Smooth muscle cell (in vitro differentiated cells): ENCODE measurements at regions not wholly inside any gene's neighbourhood (a gene's known extent, or its start where the extent isn't known, plus 50 kb on each side); places are given as distances from the start of the nearest gene placed in this dataset.

Source experiments
- DNase-seq: peaks from one replicate; lab custom pipeline; 2025; ENCODE audit not compliant: unreplicated experiment; lab: John Stamatoyannopoulos, UW
- H2AFZ ChIP-seq: fragments of 200-600 bp; sonication (generic); 2 replicates; pipeline ENCODE4 v1.6.0; 2016; ENCODE audit warnings: antibody characterized with exemption, low read depth, mild to moderate bottlenecking
- H3F3A ChIP-seq: fragments of 200-600 bp; sonication (generic); 2 replicates; pipeline ENCODE4 v1.6.0; 2017; ENCODE audit warnings: antibody characterized with exemption, low read depth
- H3K27ac ChIP-seq: fragments of 200-600 bp; sonication (generic); 2 replicates; pipeline ENCODE4 v1.5.1; 2016; ENCODE audit warnings: low read depth, mild to moderate bottlenecking
- H3K27me3 ChIP-seq: fragments of 200-600 bp; sonication (generic); 2 replicates; pipeline ENCODE4 v1.6.1; 2016; ENCODE audit warnings: low read depth, mild to moderate bottlenecking
- H3K36me3 ChIP-seq: fragments of 200-600 bp; sonication (generic); 2 replicates; pipeline ENCODE4 v1.5.1; 2016; ENCODE audit warnings: low read depth
- H3K4me1 ChIP-seq: fragments of 200-600 bp; sonication (generic); 2 replicates; pipeline ENCODE4 v1.5.1; 2016; ENCODE audit warnings: low read depth
- H3K4me2 ChIP-seq: fragments of 200-600 bp; sonication (generic); 2 replicates; pipeline ENCODE4 v1.6.0; 2016; ENCODE audit warnings: mild to moderate bottlenecking
- H3K4me3 ChIP-seq: fragments of 200-600 bp; sonication (generic); 2 replicates; pipeline ENCODE4 v1.5.1; 2016; ENCODE audit warnings: mild to moderate bottlenecking
- H3K79me2 ChIP-seq: fragments of 200-600 bp; sonication (generic); 2 replicates; pipeline ENCODE4 v1.6.0; 2016; ENCODE audit warnings: low read depth, mild to moderate bottlenecking
- H3K9ac ChIP-seq: fragments of 200-600 bp; sonication (generic); 2 replicates; pipeline ENCODE4 v1.6.0; 2016; ENCODE audit warnings: low read depth
- H3K9me3 ChIP-seq: fragments of 200-600 bp; sonication (generic); replicated peaks from 2 replicates; pipeline ENCODE4 v1.5.1; 2016; ENCODE audit warnings: low read depth
- H4K20me1 ChIP-seq: fragments of 200-600 bp; sonication (generic); 2 replicates; pipeline ENCODE4 v1.6.0; 2016; ENCODE audit warnings: low read depth
- CTCF ChIP-seq: fragments of 200-600 bp; sonication (generic); IDR thresholded peaks from 2 replicates; pipeline ENCODE4 v1.5.1; 2017; ENCODE audit warnings: borderline replicate concordance, mild to moderate bottlenecking, antibody characterized with exemption; ENCODE audit not compliant: insufficient read depth, poor library complexity, severe bottlenecking
- WGBS: methylation state at CpG from one replicate; pipeline ENCODE4 v1.1.7; 2016; ENCODE audit warnings: low lambda C conversion rate; 5-methylcytosine and 5-hydroxymethylcytosine counted together

- Histone ChIP-seq H3K79me2 (no peaks in the 10 kb centered on the region), H3K9ac (no peak overlapping the region), H3K4me2 (no peak overlapping the region), H2AFZ (no peak overlapping the region), H3K36me3 (no peaks in the 10 kb centered on the region), H3K4me1 (no peaks in the 10 kb centered on the region), H3K27ac (no peak overlapping the region), H3K4me3 (no peak overlapping the region), H3K27me3 (no peaks in the 10 kb centered on the region), H3F3A (no peaks in the 10 kb centered on the region), H4K20me1 (no peaks in the 10 kb centered on the region), H3K9me3 (no peaks in the 10 kb centered on the region)
- no peak for DNase-seq
- WGBS, result 97% methylated on average over 4 of the region's 4 CpGs
- TF ChIP-seq CTCF, result no peak
These were observed 371.2 kb upstream of the ROBO2 start for GRCh38 chr3:76668653-76669052.

GRCh38 chr3:76669322-76669721 is 370.6 kb upstream of the ROBO2 start:
- 85% methylated on average over 5 of the region's 5 CpGs for WGBS
- no peak overlapping the region for H3K4me2 ChIP-seq
- H2AFZ ChIP-seq, result no peak overlapping the region
- no peaks in the 10 kb centered on the region for H4K20me1 ChIP-seq
- no peaks in the 10 kb centered on the region for H3K27me3 ChIP-seq
- H3K4me1 ChIP-seq, result no peaks in the 10 kb centered on the region
- H3K9ac ChIP-seq, result no peak overlapping the region
- H3K79me2 ChIP-seq, result no peaks in the 10 kb centered on the region
- H3K36me3 ChIP-seq, result no peaks in the 10 kb centered on the region
- H3K9me3 ChIP-seq, result no peaks in the 10 kb centered on the region
- no peak overlapping the region for H3K27ac ChIP-seq
- no peak for DNase-seq
- no peaks in the 10 kb centered on the region for H3F3A ChIP-seq
- H3K4me3 ChIP-seq, result no peak overlapping the region
- no peak for TF ChIP-seq CTCF

GRCh38 chr3:76673171-76673570 is 366.7 kb upstream of the ROBO2 start:
- no peaks in the 10 kb centered on the region for H3K36me3 ChIP-seq
- no peaks in the 10 kb centered on the region for H3K9me3 ChIP-seq
- no peak for DNase-seq
- H3K4me2 ChIP-seq, result peak overlapping the region; percentile 13
- no peak overlapping the region for H3K27ac ChIP-seq
- no peaks in the 10 kb centered on the region for H4K20me1 ChIP-seq
- 21% methylated on average over 4 of the region's 4 CpGs for WGBS
- no peak overlapping the region for H3K4me3 ChIP-seq
- no peak overlapping the region for H3K9ac ChIP-seq
- no peak for TF ChIP-seq CTCF
- no peaks in the 10 kb centered on the region for H3K79me2 ChIP-seq
- no peaks in the 10 kb centered on the region for H3K4me1 ChIP-seq
- H3F3A ChIP-seq, result no peaks in the 10 kb centered on the region
- no peak overlapping the region for H2AFZ ChIP-seq
- no peaks in the 10 kb centered on the region for H3K27me3 ChIP-seq

- no peaks in the 10 kb centered on the region for H3K9me3 ChIP-seq
- no peak overlapping the region for H3K9ac ChIP-seq
- no peak for DNase-seq
- H4K20me1 ChIP-seq, result no peaks in the 10 kb centered on the region
- H3K4me3 ChIP-seq, result no peak overlapping the region
- H3F3A ChIP-seq, result no peaks in the 10 kb centered on the region
- no peak overlapping the region for H3K27ac ChIP-seq
- H3K36me3 ChIP-seq, result no peaks in the 10 kb centered on the region
- H3K27me3 ChIP-seq, result no peaks in the 10 kb centered on the region
- H2AFZ ChIP-seq, result no peak overlapping the region
- H3K4me2 ChIP-seq, result no peak overlapping the region
- peaks cover 7% of the 10 kb centered on the region for H3K4me1 ChIP-seq
- H3K79me2 ChIP-seq, result no peaks in the 10 kb centered on the region
- TF ChIP-seq CTCF, result peak; percentile 21
These were observed 360.4 kb upstream of the ROBO2 start for GRCh38 chr3:76679541-76679940.
